ENCODE measurements at regions not wholly inside any gene's neighbourhood (a gene's known extent, or its start where the extent isn't known, plus 50 kb on each side); places are given as distances from the start of the nearest gene placed in this dataset.

- TF ChIP-seq, protein P1, sequence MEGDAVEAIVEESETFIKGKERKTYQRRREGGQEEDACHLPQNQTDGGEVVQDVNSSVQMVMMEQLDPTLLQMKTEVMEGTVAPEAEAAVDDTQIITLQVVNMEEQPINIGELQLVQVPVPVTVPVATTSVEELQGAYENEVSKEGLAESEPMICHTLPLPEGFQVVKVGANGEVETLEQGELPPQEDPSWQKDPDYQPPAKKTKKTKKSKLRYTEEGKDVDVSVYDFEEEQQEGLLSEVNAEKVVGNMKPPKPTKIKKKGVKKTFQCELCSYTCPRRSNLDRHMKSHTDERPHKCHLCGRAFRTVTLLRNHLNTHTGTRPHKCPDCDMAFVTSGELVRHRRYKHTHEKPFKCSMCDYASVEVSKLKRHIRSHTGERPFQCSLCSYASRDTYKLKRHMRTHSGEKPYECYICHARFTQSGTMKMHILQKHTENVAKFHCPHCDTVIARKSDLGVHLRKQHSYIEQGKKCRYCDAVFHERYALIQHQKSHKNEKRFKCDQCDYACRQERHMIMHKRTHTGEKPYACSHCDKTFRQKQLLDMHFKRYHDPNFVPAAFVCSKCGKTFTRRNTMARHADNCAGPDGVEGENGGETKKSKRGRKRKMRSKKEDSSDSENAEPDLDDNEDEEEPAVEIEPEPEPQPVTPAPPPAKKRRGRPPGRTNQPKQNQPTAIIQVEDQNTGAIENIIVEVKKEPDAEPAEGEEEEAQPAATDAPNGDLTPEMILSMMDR (IDR thresholded peaks at IDR 0.05): no peak
- no peak for TF ChIP-seq POLR2A (IDR thresholded peaks at IDR 0.05)
- no peak for TF ChIP-seq POLR2AphosphoS5 (IDR thresholded peaks at IDR 0.05)
- TF ChIP-seq EP300 (IDR thresholded peaks at IDR 0.05; ENCODE audit: low read depth): no peak
Measured at GRCh38 chr1:209072481-209072880, 511.0 kb upstream of the CAMK1G start.
